IgD-negative memory B cell (primary cell): ENCODE measurements at regions not wholly inside any gene's neighbourhood (a gene's known extent, or its start where the extent isn't known, plus 50 kb on each side); places are given as distances from the start of the nearest gene placed in this dataset.
"Not testable (repeated sequence)": the region's sequence is repeated elsewhere in the genome, so short reads cannot be mapped to it uniquely, and the experiment has no call there.

Experiments used
- H3K27ac Mint-ChIP-seq, 3 donors: one replicate each; pipeline ENCODE4 v1.8.0; 2020 to 2022; ENCODE audit warnings: mild to moderate bottlenecking in 3 of 3, mixed read lengths in 3 of 3, moderate library complexity in 1 of 3
- H3K27me3 Mint-ChIP-seq: one replicate; pipeline ENCODE4 v1.8.0; 2021; ENCODE audit warnings: mixed read lengths
- H3K36me3 Mint-ChIP-seq: one replicate; pipeline ENCODE4 v1.8.0; 2020; ENCODE audit warnings: mild to moderate bottlenecking, mixed read lengths
- H3K4me1 Mint-ChIP-seq, 3 donors: one replicate each; pipeline ENCODE4 v1.8.0; 2020 to 2022; ENCODE audit warnings: mixed read lengths in 3 of 3, mild to moderate bottlenecking in 1 of 3
- H3K4me3 Mint-ChIP-seq, 4 donors: one replicate each; pipeline ENCODE4 v1.8.0; 2020 to 2022; ENCODE audit warnings: mild to moderate bottlenecking in 4 of 4, mixed read lengths in 4 of 4, moderate library complexity in 3 of 4
- H3K9me3 Mint-ChIP-seq, 3 donors: one replicate each; pipeline ENCODE4 v1.8.0; 2020 to 2021; ENCODE audit warnings: mixed read lengths in 3 of 3, mild to moderate bottlenecking in 1 of 3

GRCh38 chr9:20255052-20255451 lies 367.2 kb downstream of the MLLT3 start:
- Mint-ChIP-seq H3K27ac (no peak overlapping the region), H3K4me3 (no peak overlapping the region), H3K4me1 (no peaks in the 10 kb centered on the region), H3K9me3 (no peaks in the 10 kb centered on the region), H3K36me3 (no peaks in the 10 kb centered on the region), H3K27me3 (no peaks in the 10 kb centered on the region)

GRCh38 chr9:20253635-20254034 lies 368.7 kb downstream of the MLLT3 start:
- no peaks in the 10 kb centered on the region for H3K36me3 Mint-ChIP-seq
- no peaks in the 10 kb centered on the region for H3K4me1 Mint-ChIP-seq
- H3K4me3 Mint-ChIP-seq: no peak overlapping the region
- no peaks in the 10 kb centered on the region for H3K27me3 Mint-ChIP-seq
- peak overlapping the region in 1 of 3 donors; percentile 17 for H3K27ac Mint-ChIP-seq
- H3K9me3 Mint-ChIP-seq: peaks cover 0 to 1% (median 0%) of the 10 kb centered on the region in 3 donors

DNA sequence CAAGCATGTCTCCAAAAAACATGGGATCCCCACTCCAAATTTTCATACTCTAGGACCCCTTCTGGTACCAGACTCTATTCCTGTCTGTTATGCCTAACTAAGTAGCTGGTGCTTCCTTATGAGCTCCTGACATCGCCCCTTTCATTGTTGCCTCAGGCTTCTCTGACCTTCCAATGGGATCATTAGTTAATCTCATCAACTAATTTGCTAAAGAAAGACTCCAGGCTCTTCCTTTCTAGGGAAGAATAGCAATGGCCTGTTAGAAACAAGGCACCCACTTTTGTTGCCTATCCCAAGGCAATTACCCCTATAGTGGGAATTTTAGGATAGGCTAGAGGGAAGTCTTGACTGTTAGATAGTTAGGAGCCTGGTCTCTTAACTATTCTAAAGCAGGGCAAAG lies 369.5 kb downstream of the MLLT3 start:
- H3K36me3 Mint-ChIP-seq: no peaks in the 10 kb centered on the region
- H3K4me3 Mint-ChIP-seq: no peak overlapping the region
- peaks cover 0 to 3% (median 0%) of the 10 kb centered on the region in 3 donors for H3K9me3 Mint-ChIP-seq
- H3K4me1 Mint-ChIP-seq: no peaks in the 10 kb centered on the region
- H3K27me3 Mint-ChIP-seq: no peaks in the 10 kb centered on the region
- no peak overlapping the region for H3K27ac Mint-ChIP-seq

- no peaks in the 10 kb centered on the region for H3K4me1 Mint-ChIP-seq
- H3K27me3 Mint-ChIP-seq: peaks cover 2% of the 10 kb centered on the region
- H3K27ac Mint-ChIP-seq: no peak overlapping the region
- H3K36me3 Mint-ChIP-seq: no peaks in the 10 kb centered on the region
- H3K9me3 Mint-ChIP-seq: peaks cover 0 to 6% (median 0%) of the 10 kb centered on the region in 3 donors
- H3K4me3 Mint-ChIP-seq: no peak overlapping the region
Observed at GRCh38 chr9:20250791-20251190, 371.5 kb downstream of the MLLT3 start.

DNA sequence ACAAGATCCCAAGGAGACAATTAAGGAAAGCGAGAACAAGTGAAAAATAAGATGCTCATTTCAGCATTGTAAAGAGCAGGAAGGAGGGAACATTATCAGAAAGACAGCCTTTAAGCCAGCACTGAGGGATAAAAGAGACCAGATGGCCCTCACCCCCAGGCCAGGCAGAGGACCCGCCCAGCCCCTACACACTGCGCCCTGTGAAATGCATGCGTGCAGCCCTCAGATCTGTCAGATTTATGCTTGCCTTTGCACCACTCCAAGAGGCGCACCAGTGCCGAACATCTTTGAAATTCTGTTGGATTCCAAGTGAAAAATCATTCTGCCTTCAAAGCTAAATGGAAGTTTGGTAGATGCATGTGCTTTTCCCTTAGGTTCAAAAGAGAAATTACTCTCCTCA lies 378.0 kb downstream of the MLLT3 start:
- no peak overlapping the region for H3K4me3 Mint-ChIP-seq

GRCh38 chr9:20243841-20244240 lies 378.5 kb downstream of the MLLT3 start:
- Mint-ChIP-seq H3K27me3 (peaks cover 17% of the 10 kb centered on the region), H3K9me3 (peaks cover 0 to 5% (median 0%) of the 10 kb centered on the region in 3 donors), H3K27ac (no peak overlapping the region), H3K4me1 (peaks cover 0 to 10% (median 2%) of the 10 kb centered on the region in 3 donors), H3K36me3 (peaks cover 2% of the 10 kb centered on the region), H3K4me3 (no peak overlapping the region)

More for the DNA sequence above, 378.0 kb downstream of the MLLT3 start:
- Mint-ChIP-seq H3K27ac (no peak overlapping the region), H3K9me3 (peaks cover 0 to 5% (median 0%) of the 10 kb centered on the region in 3 donors), H3K36me3 (peaks cover 2% of the 10 kb centered on the region), H3K4me1 (peaks cover 0 to 10% (median 2%) of the 10 kb centered on the region in 3 donors), H3K27me3 (peaks cover 17% of the 10 kb centered on the region)

DNA sequence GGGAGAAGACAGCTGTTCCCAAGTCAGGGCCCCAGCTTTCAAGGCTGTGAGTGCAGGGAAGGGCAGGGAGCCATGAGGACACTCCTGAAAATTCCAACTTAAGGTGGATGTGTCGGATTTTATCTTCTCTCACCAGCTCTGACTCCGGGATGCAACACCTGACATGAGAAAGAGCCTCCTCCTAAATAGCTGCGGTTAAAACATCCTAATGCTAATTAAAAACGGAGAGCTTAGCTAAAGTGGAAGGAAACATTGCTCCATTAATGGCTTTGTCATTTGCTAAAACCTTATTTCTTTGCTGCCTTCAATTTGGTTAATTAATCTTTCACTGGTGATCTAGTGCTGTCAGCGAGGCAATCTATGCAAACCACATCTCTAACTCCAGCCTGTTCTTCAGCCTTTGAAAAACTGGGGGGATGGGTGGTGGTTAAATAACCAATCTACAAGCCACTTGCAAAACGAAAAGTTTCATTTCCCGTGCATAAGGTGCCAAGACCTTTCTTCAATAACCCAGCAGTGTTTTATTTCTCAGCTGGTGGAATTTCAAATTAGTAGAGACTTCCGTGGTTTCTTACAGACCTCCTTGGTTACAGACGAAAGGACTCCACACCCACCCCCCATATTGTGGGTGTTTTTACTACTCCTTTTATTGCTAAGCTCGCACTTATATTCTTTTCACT lies 379.6 kb downstream of the MLLT3 start:
- no peak overlapping the region for H3K27ac Mint-ChIP-seq
- peaks cover 0 to 10% (median 2%) of the 10 kb centered on the region in 3 donors for H3K4me1 Mint-ChIP-seq
- H3K27me3 Mint-ChIP-seq: peaks cover 17% of the 10 kb centered on the region
- H3K36me3 Mint-ChIP-seq: peaks cover 2% of the 10 kb centered on the region
- H3K9me3 Mint-ChIP-seq: peaks cover 0 to 3% (median 0%) of the 10 kb centered on the region in 3 donors
- H3K4me3 Mint-ChIP-seq: peak overlapping the region in 1 of 4 donors; percentile 59

DNA sequence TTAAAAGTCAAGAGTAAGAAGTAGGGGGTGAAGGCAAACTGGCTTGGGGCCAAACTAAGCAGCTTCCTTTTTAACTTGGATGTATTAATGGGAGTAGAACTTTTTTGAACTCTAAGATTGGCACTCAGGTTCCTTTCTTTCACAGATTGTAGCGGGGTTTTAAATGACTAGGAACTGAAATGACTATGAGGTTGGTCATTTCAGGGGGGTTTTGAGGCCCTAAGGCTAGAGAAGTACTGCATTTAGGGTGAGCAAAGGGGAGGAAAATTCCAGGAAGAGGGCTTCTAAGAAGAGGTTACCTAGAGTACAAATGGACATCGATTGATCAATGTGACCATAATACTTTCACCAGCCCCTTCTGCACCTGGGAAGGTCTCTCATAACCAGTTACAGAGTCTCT lies 381.8 kb downstream of the MLLT3 start:
- Mint-ChIP-seq H3K27ac (no peak overlapping the region), H3K27me3 (peaks cover 15% of the 10 kb centered on the region), H3K4me1 (peaks cover 0 to 10% (median 2%) of the 10 kb centered on the region in 3 donors), H3K9me3 (no peaks in the 10 kb centered on the region), H3K4me3 (no peak overlapping the region), H3K36me3 (peaks cover 2% of the 10 kb centered on the region)

DNA sequence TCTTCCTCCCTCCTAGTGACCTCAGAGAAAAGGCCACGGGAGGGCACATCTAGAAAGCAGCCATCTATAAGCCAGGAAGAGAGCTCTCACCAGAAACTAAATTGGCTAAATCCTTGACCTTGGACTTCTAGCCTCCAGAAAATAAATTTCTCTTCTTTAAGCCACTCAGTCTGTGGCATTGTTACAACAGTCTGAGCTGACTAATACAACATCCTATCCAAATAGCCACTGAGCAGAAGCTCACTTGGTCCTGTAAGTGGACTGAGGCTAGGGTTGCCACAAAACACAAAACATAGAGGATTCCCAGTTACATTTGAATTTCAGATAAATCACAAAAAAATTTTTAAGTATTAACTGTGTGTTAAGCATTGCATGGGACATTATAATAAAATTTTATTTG lies 383.4 kb downstream of the MLLT3 start:
- peaks cover 2% of the 10 kb centered on the region for H3K36me3 Mint-ChIP-seq

GRCh38 chr9:20237686-20238085 lies 384.6 kb downstream of the MLLT3 start:
- Mint-ChIP-seq H3K9me3 (peaks cover 0 to 2% (median 1%) of the 10 kb centered on the region in 3 donors), H3K27ac (no peak overlapping the region), H3K4me1 (peaks cover 0 to 6% (median 0%) of the 10 kb centered on the region in 3 donors), H3K36me3 (peaks cover 2% of the 10 kb centered on the region), H3K4me3 (no peak overlapping the region), H3K27me3 (peaks cover 10% of the 10 kb centered on the region)

More for the DNA sequence above, 383.4 kb downstream of the MLLT3 start:
- Mint-ChIP-seq H3K4me1 (peaks cover 0 to 10% (median 2%) of the 10 kb centered on the region in 3 donors), H3K27ac (no peak overlapping the region), H3K9me3 (peaks cover 0 to 2% (median 1%) of the 10 kb centered on the region in 3 donors), H3K4me3 (no peak overlapping the region), H3K27me3 (peaks cover 10% of the 10 kb centered on the region)

- H3K4me3 Mint-ChIP-seq: no peak overlapping the region
- peaks cover 0 to 2% (median 1%) of the 10 kb centered on the region in 3 donors for H3K9me3 Mint-ChIP-seq
- H3K4me1 Mint-ChIP-seq: no peaks in the 10 kb centered on the region
- peaks cover 6% of the 10 kb centered on the region for H3K27me3 Mint-ChIP-seq
- H3K27ac Mint-ChIP-seq: no peak overlapping the region
- peaks cover 2% of the 10 kb centered on the region for H3K36me3 Mint-ChIP-seq
Observed at GRCh38 chr9:20236676-20237075, 385.6 kb downstream of the MLLT3 start.

DNA sequence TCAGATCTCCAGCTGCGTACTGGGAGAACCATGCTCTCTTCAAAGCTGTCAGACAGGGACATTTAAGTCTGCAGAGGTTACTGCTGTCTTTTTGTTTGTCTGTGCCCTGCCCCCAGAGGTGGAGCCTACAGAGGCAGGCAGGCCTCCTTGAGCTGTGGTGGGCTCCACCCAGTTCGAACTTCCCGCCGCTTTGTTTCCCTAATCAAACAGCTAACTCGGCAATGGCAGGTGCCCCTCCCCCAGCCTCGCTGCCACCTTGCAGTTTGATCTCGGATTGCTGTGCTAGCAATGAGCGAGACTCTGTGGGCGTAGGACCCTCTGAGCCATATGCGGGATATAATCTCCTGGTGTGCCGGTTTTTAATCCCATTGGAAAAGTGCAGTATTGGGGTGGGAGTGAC lies 387.1 kb downstream of the MLLT3 start:
- not testable (repeated sequence) for H3K27ac Mint-ChIP-seq, H3K9me3 Mint-ChIP-seq, H3K4me3 Mint-ChIP-seq, H3K36me3 Mint-ChIP-seq, H3K27me3 Mint-ChIP-seq, H3K4me1 Mint-ChIP-seq

DNA sequence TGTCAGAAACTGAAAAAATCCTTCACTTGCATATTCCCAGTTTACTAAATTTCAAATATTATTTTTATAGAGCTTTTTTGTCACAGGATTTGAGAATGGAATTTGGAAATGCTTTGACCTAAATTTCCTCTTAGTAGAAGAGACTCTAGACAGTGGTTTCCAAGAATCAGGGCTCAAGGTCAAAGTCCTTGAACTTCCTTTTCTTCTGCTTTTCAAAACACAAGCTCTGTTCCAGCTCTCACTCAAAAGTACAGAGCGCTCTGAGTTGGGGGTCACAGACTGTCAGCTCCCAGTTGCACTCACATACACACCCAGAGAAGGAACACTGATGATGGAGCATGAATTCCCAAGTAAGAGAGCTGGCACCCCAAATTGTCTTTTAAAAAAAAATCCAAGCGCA lies 394.2 kb downstream of the MLLT3 start:
- H3K9me3 Mint-ChIP-seq: peaks cover 0 to 2% (median 0%) of the 10 kb centered on the region in 3 donors
- peak overlapping the region in 1 of 3 donors; percentile 26 for H3K27ac Mint-ChIP-seq
- no peaks in the 10 kb centered on the region for H3K4me1 Mint-ChIP-seq
- no peaks in the 10 kb centered on the region for H3K36me3 Mint-ChIP-seq
- H3K27me3 Mint-ChIP-seq: peaks cover 2% of the 10 kb centered on the region
- H3K4me3 Mint-ChIP-seq: no peak overlapping the region

GRCh38 chr9:20227166-20227874 lies 395.0 kb downstream of the MLLT3 start:
- Mint-ChIP-seq H3K4me1 (no peaks in the 10 kb centered on the region), H3K9me3 (peaks cover 0 to 2% (median 0%) of the 10 kb centered on the region in 3 donors), H3K36me3 (no peaks in the 10 kb centered on the region), H3K27me3 (peaks cover 2% of the 10 kb centered on the region), H3K27ac (no peak overlapping the region), H3K4me3 (no peak overlapping the region)

DNA sequence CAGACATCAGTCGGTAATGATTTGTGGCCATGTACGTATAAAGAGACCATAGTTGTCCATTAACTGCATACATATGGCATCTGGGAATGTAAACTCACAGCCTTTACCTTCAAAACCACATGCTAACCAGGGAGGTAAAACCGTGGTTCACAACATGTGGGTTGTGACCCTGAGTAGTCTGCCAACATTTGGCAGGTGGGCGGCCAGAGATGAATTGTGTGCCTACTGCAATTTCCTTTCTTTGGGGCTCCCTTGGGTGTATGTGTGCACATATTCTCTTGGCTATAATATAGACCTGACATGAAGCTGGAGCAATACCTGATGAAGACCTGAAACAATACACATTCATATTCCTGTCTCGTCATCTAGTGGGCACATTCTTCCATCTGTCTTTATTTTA lies 396.0 kb downstream of the MLLT3 start:
- H3K36me3 Mint-ChIP-seq: no peaks in the 10 kb centered on the region
- H3K4me3 Mint-ChIP-seq: no peak overlapping the region
- peaks cover 0 to 2% (median 0%) of the 10 kb centered on the region in 3 donors for H3K9me3 Mint-ChIP-seq
- H3K27me3 Mint-ChIP-seq: peaks cover 2% of the 10 kb centered on the region
- H3K27ac Mint-ChIP-seq: no peak overlapping the region
- no peaks in the 10 kb centered on the region for H3K4me1 Mint-ChIP-seq
